ENCODE measurements at regions not wholly inside any gene's neighbourhood (a gene's known extent, or its start where the extent isn't known, plus 50 kb on each side); places are given as distances from the start of the nearest gene placed in this dataset.
"Not testable (repeated sequence)": the region's sequence is repeated elsewhere in the genome, so short reads cannot be mapped to it uniquely, and the experiment has no call there.

DNA sequence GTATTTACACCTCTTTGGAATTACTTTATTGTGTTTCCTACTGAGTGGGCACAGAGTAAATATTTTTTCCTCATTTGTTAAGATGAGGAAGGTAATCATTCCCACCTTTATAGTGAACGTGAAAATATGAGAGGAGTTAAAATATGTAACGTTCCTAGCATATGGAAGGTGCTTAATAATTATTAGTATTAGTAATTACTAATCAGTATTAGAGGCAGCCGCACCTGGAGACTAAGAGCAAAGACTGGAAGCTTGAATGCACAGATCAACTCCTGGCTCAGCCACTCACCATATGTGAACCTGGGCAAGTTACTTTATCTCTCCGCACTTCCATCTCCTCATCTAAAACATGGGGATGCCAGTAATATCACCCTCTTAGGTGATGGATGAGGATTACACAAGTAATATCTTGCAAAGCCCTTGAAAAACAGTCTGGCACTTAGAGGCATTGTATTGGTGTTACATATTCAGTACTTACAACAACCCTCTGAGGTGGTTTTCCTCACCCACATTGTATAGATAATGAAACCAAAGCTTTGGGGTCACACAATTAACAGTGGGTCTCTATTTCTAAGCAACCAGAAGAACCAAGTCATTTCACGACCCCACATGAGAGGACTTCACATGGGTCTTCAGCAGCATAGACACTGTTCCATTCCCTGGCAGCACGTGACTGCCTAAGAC, 100.3 kb upstream of the KCTD1 start:
- DNase-seq = no peak

GRCh38 chr18:26646901-26647300, 98.5 kb upstream of the KCTD1 start:
- no peak for DNase-seq

DNA sequence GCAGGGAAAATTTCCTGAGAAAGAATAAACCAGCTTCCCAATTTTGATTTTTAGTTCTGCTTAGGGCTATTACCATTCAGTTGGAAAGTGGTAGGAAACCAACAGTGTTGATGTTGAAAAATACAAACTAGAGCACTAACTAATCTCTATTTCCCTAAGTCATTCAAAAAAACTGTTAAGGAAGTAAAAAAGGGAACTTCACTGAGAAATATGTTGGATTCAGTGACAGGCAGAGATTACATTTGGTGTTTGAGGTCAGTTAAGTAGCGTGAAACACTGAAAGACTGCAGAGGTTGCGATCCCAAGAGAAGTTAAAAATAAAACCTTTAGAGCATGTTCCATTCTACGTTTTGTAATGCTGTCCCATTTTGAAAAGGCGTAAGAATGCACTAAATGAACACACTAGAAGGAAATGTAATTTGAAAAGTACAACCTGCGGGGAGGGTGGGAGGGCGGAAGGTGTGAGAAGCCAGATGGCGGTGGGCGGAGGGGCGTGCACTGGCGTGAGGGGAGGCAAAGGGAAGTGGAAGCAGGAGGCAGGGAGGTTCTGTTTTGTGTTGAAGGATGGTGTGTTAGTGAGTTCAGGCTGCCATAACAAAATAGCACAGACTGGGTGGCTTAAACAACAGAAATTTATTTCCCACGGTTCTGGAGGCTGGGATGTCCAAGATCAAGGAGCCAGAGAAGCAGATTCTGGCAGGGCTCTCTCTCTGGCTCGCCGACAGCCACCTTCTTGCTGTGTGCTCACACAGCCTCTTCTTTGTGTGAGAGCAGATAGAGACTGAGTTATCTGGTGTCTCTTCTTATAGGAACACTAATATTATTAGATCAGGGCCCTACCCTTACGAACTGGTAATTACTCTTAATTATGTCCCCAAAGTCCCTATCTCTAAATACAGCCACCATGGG, 94.3 kb upstream of the KCTD1 start:
- peak; percentile 39 for DNase-seq

- no peak for DNase-seq
These were observed 92.2 kb upstream of the KCTD1 start for GRCh38 chr18:26640541-26640940.

DNA sequence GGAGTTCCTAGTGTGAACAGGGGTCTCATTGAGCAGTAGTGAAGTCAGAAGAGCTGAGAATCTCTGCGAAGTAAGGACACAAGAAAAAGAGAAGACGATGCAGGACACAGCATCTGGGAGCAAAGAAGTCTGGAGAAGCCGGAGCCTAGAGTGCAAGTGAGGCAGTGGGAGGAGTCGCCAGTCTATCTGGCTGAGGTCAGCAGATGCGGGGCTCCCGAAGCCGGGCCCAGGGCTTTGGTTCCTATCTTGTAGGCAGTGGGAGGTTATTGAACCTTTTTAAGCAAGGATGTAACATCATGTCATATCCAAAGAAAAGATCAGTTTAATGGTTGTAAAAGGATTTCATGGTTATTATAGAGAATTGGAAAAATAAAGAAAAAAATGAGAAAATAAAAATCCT, 90.8 kb upstream of the KCTD1 start:
- DNase-seq = no peak

DNA sequence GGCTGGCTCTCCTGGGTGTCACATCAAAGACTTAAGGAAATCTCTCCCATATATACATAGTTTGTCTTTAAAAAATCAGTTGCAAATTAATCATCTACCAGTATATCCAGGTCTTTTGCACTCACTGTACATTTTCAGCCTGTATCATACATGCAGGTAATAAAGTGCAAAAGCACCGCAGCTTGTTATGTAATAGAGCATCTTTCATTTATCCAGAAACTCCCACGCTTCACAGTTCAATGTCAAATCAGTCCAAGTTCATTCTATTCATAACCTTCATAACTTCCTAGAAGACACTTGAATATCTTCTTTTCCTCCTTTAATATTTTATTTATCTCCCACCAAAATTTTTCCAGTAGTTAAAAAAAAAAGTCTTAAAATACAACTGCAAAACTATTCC, 89.6 kb upstream of the KCTD1 start:
- DNase-seq = no peak

GRCh38 chr18:26637324-26637723, 89.0 kb upstream of the KCTD1 start:
- no peak for DNase-seq

GRCh38 chr18:26635466-26635865, 87.1 kb upstream of the KCTD1 start:
- no peak for DNase-seq

DNA sequence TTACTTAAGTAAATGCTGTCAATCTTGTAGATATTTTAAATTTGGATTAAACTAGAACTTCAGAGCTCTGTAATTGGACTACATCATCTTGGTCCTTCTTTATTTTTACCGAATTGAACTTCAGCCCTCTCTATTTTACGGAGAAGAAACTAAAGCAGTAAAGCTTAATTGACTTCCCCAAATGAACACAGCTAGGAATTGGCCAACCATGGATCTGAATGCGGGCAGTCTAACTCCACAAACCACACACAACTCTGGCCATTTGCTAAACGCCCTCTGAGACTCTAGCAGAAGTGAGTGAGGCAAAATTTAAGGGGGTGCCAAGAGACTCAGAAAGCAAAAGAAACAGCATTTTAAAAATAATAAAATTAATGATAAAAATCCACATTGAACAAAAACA, 86.3 kb upstream of the KCTD1 start:
- no peak for DNase-seq

DNA sequence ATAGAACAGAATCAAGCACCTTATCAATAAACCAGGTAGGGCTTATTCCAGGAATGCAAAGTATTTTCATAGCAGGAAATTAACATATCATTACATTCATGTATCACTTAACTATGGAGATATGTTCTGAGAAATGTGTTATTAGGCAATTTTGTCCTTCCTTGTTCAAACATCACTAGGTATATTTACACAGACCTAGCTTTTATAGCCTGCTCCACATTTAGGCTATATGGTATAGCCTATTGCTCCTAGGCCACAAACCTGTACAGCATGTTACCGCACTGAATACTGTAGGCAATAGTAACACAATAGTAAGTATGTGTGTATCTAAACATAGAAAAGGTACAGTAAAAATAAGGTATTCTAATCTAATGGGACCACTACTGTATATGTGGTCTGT, 82.8 kb upstream of the KCTD1 start:
- no peak for DNase-seq

DNA sequence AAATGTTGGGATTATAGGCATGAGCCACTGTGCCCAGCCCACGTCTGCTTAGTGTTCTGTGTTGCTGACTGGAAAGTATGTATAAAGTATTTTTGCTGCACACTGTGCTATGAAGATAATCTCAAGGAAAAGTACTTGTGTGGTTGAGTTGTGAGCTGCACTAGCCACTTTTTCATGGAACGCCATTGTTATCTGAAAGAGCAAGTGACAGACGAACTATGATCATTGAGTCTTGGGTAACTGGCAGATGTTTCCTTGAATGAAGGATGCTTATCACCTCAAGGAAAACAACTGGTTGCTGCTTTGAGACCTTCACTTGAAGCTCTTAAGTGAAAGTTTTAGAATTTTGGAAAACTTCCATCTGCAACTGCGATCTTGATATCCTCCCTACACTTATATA, 82.2 kb upstream of the KCTD1 start:
- DNase-seq = no peak

GRCh38 chr18:26628017-26628416, 79.7 kb upstream of the KCTD1 start:
- no peak for DNase-seq

DNA sequence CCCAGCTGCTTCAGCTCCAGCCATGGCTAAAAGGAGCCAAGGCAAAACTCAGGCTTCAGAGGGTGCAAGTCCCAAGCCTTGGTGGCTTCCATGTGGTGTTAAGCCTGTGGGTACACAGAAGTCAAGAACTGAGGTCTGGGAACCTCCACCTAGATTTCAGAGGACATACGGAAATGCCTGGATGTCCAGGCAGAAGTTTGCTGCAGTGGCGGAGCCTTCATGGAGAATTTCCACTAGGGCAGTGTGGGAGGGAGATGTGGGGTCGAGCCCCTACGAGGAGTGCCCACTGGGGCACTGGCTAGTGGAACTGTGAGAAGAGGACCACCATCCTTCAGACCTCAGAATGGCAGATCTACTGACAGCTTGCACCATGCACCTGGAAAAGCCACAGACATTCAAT, 76.1 kb upstream of the KCTD1 start:
- no peak for DNase-seq

- DNase-seq = not testable (repeated sequence)
These were observed 75.0 kb upstream of the KCTD1 start for GRCh38 chr18:26623314-26623713.

DNA sequence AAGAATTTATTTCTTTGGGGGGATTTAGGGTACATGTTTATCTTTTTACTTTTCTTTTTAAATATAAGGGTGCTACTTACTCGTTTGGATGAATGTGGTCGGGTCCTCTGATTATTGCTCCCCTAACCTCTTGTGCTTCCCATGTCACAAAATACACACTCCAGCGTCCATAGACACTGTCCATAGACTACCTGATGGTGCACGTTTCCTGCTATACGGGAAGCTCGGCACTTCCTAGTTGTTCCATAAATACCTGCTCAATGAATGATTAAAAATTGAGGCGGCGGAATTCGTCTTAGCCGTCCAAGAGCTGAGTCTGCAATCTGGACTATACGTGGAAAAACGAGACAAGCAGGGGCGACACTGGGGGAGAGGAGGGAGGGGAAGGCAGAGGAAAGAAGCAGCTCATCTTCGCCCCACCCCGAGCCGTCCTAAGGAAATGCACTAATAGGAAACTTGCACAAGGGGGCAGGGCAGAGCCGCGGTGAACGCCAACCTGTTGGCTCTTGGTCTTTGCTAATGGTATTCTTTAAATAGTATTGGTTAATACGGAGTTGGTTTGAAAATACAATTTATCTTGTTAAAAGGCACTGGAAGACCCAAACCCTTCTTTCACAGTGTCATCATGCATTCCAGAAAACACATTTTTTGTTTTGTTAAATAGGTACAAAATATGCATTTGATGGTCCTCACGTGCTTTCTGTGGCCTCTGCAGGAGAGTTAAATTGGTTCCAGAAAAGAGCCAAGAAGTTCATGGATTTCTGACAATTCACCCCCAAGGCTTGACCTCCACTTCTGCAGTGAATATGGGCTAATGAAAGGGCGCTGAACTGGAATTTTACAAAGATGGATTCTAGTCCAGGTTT, 73.0 kb upstream of the KCTD1 start:
- peak; percentile 4 for DNase-seq

DNA sequence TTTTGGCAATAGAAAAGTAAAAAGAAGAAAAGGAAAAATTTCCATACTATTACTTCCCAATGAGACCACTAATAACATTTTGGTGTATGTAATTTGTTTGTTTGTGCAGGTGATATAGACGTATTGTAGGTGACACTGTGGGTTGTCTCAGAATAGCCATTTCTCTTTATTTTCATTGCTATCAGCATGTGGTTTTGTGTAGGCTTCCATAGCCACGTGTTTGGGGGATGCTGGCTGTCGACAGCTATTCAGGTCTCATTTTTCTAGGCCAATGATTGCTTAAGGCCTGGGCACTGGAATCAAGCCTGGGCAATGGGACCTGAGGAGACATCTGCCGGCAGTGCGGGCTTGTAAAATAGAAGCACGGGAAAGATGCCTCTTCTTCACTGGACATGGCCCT, 71.0 kb upstream of the KCTD1 start:
- no peak for DNase-seq

- no peak for DNase-seq
These were observed 69.8 kb upstream of the KCTD1 start for GRCh38 chr18:26618135-26618534.

GRCh38 chr18:26617151-26617554, 68.8 kb upstream of the KCTD1 start:
- no peak for DNase-seq

DNA sequence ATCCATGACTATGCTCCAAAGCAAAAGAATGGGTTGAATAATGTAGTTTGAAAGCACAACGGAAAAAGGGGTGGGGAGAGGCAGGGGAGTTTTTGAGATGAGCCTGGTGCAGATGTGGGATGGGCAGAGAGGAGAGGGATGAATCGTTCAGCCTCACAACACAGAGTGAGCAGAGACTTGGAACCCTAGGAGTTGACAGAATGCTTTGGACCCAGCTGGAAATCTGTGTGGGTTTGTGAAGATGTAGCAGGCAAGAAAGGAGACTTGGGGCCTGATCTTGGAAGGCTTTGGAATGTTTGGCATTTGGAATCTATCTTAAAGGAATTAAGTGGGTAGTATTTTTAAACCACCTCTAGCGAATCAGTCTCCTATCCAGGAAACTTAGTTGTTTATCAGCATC, 66.0 kb upstream of the KCTD1 start:
- DNase-seq = no peak

All from GF-D8 (cell line).